Psoas muscle (tissue), 7 donors: ENCODE measurements at regions not wholly inside any gene's neighbourhood (a gene's known extent, or its start where the extent isn't known, plus 50 kb on each side); places are given as distances from the start of the nearest gene placed in this dataset.

ENCODE experiments used
- ATAC-seq, 4 donors: fragments of 200-7000 bp; cut with Tn5 transposase; one replicate each; pipeline ENCODE4 v1.9.1; 2020; ENCODE audit warnings: moderate library complexity in 3 of 4, mild to moderate bottlenecking in 2 of 4
- DNase-seq, 2 donors: peaks; one replicate each; pipeline ENCODE4 v3.0.0-alpha.2; 2020
- H3K27ac ChIP-seq: fragments of 200-600 bp; one replicate; pipeline ENCODE4 v1.8.0; 2022
- H3K27me3 ChIP-seq, 3 donors: fragments of 200-600 bp in 1 of 3; one replicate each; pipeline versions ENCODE4 v1.6.1 to v1.8.0; 2013 to 2022; ENCODE audit warnings: low read length in 2 of 3, mild to moderate bottlenecking in 2 of 3, moderate library complexity in 1 of 3; ENCODE audit not compliant: insufficient read depth in 3 of 3
- H3K36me3 ChIP-seq, 2 donors: fragments of 200-600 bp in 1 of 2; one replicate each; pipeline versions ENCODE4 v1.6.1 to v1.8.0; 2013 to 2022; ENCODE audit warnings: low read depth in 1 of 2, mild to moderate bottlenecking in 1 of 2, moderate library complexity in 1 of 2; ENCODE audit not compliant: insufficient read depth in 1 of 2
- H3K4me1 ChIP-seq: fragments of 200-600 bp; one replicate; pipeline ENCODE4 v1.8.0; 2022
- H3K4me3 ChIP-seq: fragments of 200-600 bp; one replicate; pipeline ENCODE4 v1.8.0; 2022; ENCODE audit warnings: mild to moderate bottlenecking
- H3K9me3 ChIP-seq: fragments of 200-600 bp; one replicate; pipeline ENCODE4 v1.8.0; 2022
- CTCF ChIP-seq: fragments of 200-600 bp; IDR thresholded peaks from one replicate; pipeline ENCODE4 v1.8.0; 2022; ENCODE audit warnings: antibody characterized with exemption
- WGBS, 3 donors: extraction: QIAGEN DNeasy Blood & Tissue Kit; methylation state at CpG; one replicate each; pipeline versions ENCODE4 v1.1.6 to v1.1.7; 2013; 5-methylcytosine and 5-hydroxymethylcytosine counted together
- intact Hi-C, 2 donors: fragments of 100-400 bp; cut with DNase I; formaldehyde crosslinking; loops; one replicate each; pipeline versions ENCODE4 v1.11.0 to v1.14.2; 2022
- donor health status: healthy with polysubstance abuse.
- donor health status: DM: no; HTN: no; CAD: no; lungs with moderate emphysema.
- donor health status: Bipolar disorder and iron deficiency.
- donor health status: healthy.
- donor health status: DM: yes; HTN: yes; CAD: no.
- donor health status: DM: no; HTN: no; CAD: no.
- donor health status: DM: yes; HTN: yes; CAD: no.

DNA sequence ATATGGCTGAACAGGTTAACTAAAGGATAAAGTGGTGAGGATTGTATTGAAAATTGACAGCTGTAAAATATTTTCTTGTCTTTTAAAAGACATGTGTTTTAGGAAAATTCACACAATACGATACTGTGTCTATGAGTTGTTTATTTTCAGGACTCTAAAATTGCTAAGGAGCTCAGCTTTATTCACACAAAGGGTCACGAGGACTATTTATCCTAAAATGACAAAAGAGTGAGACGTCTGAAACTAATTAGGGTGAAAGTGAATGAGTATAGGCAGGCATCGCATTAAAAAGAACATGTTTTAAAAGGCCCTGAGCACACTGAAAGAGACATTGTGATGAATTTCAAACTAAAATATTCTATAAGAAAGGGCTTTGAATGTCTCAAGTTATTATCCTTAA is 304.7 kb downstream of the SH2D1A start:
- no peak for TF ChIP-seq CTCF
- Histone ChIP-seq H3K4me1 (no peaks in the 10 kb centered on the region), H3K9me3 (no peaks in the 10 kb centered on the region), H3K27me3 (no peaks in the 10 kb centered on the region), H3K27ac (no peak overlapping the region), H3K4me3 (no peak overlapping the region), H3K36me3 (no peaks in the 10 kb centered on the region)
- WGBS, 3 donors = 51 to 74% (median 61%) methylated on average over 4 of the region's 4 CpGs
- intact Hi-C loops = no loop called here
- DNase-seq (no peak), ATAC-seq (no peak)

DNA sequence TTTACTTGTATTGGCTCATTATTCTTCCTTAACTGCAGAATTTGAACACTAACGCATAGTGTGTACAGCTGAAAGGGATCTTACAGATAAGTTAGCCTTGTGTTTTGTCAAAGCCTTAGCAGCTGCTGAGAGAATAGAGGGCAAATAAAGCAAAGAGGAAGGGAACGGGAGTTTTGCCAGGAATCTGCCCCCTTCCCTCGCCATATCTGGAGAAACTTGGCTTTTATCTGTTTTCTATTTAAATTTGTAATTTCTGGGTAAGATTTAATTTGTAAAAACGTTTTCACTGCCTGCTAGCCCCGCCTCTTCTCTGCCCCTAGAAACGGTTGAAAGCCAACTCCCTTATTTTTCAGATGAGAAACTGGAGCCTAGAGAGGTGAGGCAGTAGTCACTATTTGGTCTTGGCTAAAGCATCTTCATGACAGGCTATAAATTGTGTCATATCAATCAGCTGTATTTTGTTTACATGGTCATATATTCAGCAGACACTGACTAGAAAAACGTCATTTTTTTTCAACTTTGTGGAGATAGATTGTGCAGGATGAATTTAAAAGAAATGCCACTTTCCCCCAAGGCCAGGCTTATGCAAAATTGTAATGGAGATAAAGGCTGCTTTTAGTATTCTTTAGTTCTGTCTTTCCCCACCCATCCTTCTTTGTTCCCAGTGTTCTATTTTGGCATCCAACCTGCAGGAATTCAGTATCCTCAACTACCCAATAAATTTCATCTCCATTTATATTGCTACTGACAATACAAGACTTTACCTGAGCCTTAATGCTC is 319.4 kb downstream of the SH2D1A start:
- ATAC-seq (no peak), DNase-seq (no peak)
- Histone ChIP-seq H3K36me3 (no peaks in the 10 kb centered on the region), H3K9me3 (no peaks in the 10 kb centered on the region), H3K27me3 (no peaks in the 10 kb centered on the region), H3K27ac (no peak overlapping the region), H3K4me1 (no peaks in the 10 kb centered on the region), H3K4me3 (no peak overlapping the region)
- TF ChIP-seq CTCF = no peak
- WGBS, 3 donors = 26 to 39% (median 32%) methylated on average over 7 of the region's 7 CpGs
- intact Hi-C loops = no loop called here

- ATAC-seq = no peak
- no peaks in the 10 kb centered on the region for H3K36me3 ChIP-seq
- no peaks in the 10 kb centered on the region for H3K4me1 ChIP-seq
- H3K27me3 ChIP-seq = no peaks in the 10 kb centered on the region
- no peak for TF ChIP-seq CTCF
- intact Hi-C loops = no loop called here
- no peak overlapping the region for H3K4me3 ChIP-seq
- no peak overlapping the region for H3K27ac ChIP-seq
- no peak for DNase-seq
- H3K9me3 ChIP-seq = no peaks in the 10 kb centered on the region
- 12 to 15% (median 14%) methylated on average over 3 of the region's 3 CpGs for WGBS, 3 donors
Observed at GRCh38 chrX:124679199-124679598, 332.8 kb downstream of the SH2D1A start.

GRCh38 chrX:124680287-124680686 is 333.9 kb downstream of the SH2D1A start:
- H3K9me3 ChIP-seq = peaks cover 2% of the 10 kb centered on the region
- intact Hi-C loops = no loop called here
- TF ChIP-seq CTCF = no peak
- no peak for DNase-seq
- no peaks in the 10 kb centered on the region for H3K4me1 ChIP-seq
- ATAC-seq = no peak
- no peaks in the 10 kb centered on the region for H3K36me3 ChIP-seq
- no peaks in the 10 kb centered on the region for H3K27me3 ChIP-seq
- H3K27ac ChIP-seq = no peak overlapping the region
- WGBS, 3 donors = 47 to 81% (median 72%) methylated on average over 2 of the region's 2 CpGs
- no peak overlapping the region for H3K4me3 ChIP-seq

DNA sequence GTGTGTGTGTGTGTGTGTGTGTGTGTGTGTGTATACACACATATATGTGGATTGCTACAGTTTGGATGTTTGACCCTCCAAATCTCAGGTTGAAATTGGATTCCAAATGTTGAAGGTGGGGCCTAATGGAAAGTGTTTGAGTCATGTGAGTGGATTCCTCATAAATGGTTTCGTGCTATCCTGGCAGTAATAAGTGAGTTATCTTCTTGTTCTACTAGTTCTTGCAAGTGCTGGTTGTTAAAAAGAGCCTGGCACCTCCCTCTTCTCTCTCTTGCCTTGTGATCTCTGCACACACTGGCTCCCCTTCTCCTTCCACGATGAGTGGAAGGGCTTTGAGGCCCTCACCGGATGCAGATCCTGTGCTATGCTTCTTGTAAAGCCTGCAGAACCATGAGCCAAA is 344.1 kb downstream of the SH2D1A start:
- Histone ChIP-seq H3K4me1 (no peaks in the 10 kb centered on the region), H3K36me3 (no peaks in the 10 kb centered on the region), H3K27me3 (no peaks in the 10 kb centered on the region), H3K27ac (no peak overlapping the region), H3K4me3 (no peak overlapping the region), H3K9me3 (peaks cover 4% of the 10 kb centered on the region)
- WGBS, 3 donors = 69 to 85% (median 76%) methylated on average over 3 of the region's 3 CpGs
- ATAC-seq (no peak), DNase-seq (no peak)
- no peak for TF ChIP-seq CTCF
- intact Hi-C loops = no loop called here
